Neural cell (in vitro differentiated cells): ENCODE measurements at regions not wholly inside any gene's neighbourhood (a gene's known extent, or its start where the extent isn't known, plus 50 kb on each side); places are given as distances from the start of the nearest gene placed in this dataset.

ENCODE experiments used
- CTCF ChIP-seq: fragments of 450-650 bp; IDR thresholded peaks from 2 replicates; pipeline ENCODE4 v1.5.1; 2014; ENCODE audit warnings: antibody characterized with exemption, mild to moderate bottlenecking, moderate library complexity; ENCODE audit not compliant: poor library complexity, severe bottlenecking
- EP300 ChIP-seq: fragments of 450-650 bp; conservative IDR thresholded peaks from 2 replicates; pipeline ENCODE4 v1.6.1; 2014; ENCODE audit warnings: antibody characterized with exemption, mild to moderate bottlenecking, moderate library complexity; ENCODE audit not compliant: poor library complexity, severe bottlenecking
- EZH2 ChIP-seq: fragments of 200-600, 300-800 bp; shearing (Covaris generic), sonication (generic); IDR thresholded peaks from 2 replicates; pipeline ENCODE4 v1.6.1; 2014; ENCODE audit warnings: antibody characterized with exemption, low read length, borderline replicate concordance, mild to moderate bottlenecking; ENCODE audit not compliant: insufficient read depth, poor library complexity, severe bottlenecking
- POLR2AphosphoS5 ChIP-seq: IDR thresholded peaks from 2 replicates; pipeline ENCODE4 v1.6.1; 2012
- TAF1 ChIP-seq: IDR thresholded peaks from 2 replicates; pipeline ENCODE4 v1.6.1; 2012; ENCODE audit warnings: low read depth

GRCh38 chr14:38848243-38848935 is 254.6 kb downstream of the SEC23A start:
- TF ChIP-seq POLR2AphosphoS5 = no peak
- TF ChIP-seq CTCF = no peak
- TF ChIP-seq EZH2 = no peak
- TF ChIP-seq EP300 = no peak
- no peak for TF ChIP-seq TAF1
